HG03060 (cell line): ENCODE measurements at regions not wholly inside any gene's neighbourhood (a gene's known extent, or its start where the extent isn't known, plus 50 kb on each side); places are given as distances from the start of the nearest gene placed in this dataset.
"Not testable (repeated sequence)": the region's sequence is repeated elsewhere in the genome, so short reads cannot be mapped to it uniquely, and the experiment has no call there.

Source experiments
- ATAC-seq: cut with Tn5 transposase; IDR thresholded peaks from one replicate; pipeline ENCODE4 v1.9.1; 2021; ENCODE audit warnings: low read depth, moderate number of reproducible peaks; ENCODE audit not compliant: unreplicated experiment

DNA sequence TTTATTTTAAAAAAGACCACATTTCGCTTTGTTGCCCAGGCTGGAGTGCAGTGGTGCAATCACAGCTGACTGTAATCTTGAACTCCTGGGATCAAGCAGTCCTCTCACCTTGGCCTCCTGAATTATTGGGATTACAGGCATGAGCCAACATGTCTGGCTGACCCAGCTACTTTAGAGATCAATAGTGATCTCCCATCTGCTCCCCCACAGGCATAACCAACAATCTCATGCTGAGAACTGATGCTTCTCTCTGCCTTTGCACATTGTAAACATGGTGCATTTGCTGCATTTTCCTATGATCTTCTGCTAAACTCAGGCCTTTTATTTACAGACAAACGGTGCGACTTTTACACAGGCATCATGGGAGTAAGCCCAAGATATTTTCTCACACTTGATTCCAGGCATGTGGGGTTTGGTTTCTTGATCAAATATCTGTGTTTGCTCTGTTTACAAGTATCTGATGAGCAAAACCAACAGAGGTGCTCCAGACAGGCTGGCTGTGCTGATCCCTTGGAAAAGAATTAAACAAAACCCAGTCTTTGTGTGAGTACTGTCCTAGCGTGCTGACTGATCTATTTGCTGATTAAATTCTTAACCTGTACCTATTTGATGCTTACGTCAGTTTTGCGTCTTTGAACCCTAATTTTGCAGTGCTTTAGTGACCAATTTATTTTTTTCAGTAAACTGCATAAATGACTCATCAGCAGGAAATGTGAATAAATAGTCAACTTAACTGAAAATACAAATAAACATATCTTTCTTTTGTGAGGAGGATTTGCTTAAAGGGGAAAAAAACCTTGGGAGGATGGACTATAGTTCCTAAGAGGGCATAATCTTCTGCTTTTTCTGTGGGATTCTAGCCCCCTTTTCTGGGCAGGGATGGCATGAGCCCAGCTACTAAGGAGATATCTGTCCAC lies 191.7 kb upstream of the NR3C1 start:
- ATAC-seq, result no peak

GRCh38 chr5:143593723-143594122 lies 190.2 kb upstream of the NR3C1 start:
- ATAC-seq, result no peak

GRCh38 chr5:143592648-143593047 lies 189.2 kb upstream of the NR3C1 start:
- ATAC-seq, result peak; percentile 68

DNA sequence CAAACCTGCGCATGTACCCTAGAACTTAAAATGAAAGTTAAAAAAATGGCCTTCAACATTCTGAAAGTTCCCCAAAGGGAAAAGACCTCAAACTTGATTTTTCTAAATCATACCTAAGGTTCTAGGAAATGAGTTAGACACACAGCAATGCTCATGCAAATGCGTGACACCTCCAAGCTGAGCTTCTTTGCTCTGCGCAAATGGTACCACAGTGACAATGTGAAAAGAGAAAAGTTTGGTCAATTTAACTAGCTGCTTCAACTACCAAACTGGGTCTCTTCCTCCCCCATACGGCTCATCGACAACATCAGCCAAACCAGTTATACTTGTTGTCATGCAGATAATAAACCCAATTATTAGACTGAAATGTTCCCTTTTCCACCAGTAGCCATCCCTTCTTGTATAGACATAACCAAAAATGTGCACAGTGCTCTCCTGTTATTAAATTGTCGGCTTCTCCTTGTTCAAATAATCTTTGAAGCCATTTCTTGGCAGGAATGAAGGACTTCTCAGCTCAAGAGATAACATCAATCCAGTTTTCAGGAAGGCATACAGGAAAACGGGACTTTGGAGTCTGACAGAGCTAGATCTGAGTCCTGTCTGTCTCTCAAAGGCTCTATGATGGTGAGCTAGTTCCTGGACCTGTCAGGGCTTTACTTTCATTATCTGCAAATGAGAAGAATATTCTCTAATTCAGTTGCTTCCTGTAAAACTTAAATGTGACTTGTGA lies 185.6 kb upstream of the NR3C1 start:
- no peak for ATAC-seq

GRCh38 chr5:143588121-143588520 lies 184.6 kb upstream of the NR3C1 start:
- not testable (repeated sequence) for ATAC-seq

- no peak for ATAC-seq
These were observed 183.4 kb upstream of the NR3C1 start for GRCh38 chr5:143586781-143587362.

DNA sequence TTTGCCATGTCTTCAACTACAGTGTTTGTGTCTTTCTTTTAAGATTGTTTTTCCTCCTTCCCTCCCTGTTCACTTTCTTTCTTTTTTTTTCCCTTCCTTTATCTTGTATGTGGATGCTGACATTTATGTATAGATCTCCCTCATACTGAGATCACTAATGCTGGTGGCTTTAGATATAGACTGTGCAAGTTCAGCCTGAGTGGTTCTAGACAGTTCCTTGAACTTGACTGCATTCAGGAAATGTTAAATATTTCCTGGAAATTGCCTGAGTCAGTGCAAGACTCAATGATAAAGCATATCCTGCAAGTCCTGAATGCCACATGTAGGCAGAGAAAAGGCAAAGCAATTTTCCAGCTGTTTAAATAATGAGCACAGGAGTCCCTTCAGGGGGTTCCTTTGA lies 182.5 kb upstream of the NR3C1 start:
- ATAC-seq, result no peak

DNA sequence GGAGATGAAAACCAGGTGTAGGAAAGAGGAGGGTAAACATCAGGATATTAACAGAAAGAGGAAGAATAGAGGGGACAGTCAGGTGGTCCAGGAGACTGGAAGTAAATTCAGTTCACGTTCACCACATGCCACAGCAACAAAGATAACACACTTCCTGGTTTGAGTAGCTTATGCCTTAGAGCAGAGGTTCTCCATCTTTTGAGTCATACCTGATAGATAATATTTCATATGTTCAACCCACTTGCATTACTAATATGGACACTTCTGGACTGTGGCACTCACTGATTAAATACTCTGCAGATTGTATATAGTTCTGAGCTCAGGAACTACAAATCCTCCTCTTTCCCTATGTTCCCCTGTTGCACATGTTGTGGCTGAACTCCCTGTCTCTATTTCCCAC lies 179.9 kb upstream of the NR3C1 start:
- ATAC-seq, result no peak

GRCh38 chr5:143582869-143583268 lies 179.4 kb upstream of the NR3C1 start:
- ATAC-seq, result no peak

- ATAC-seq, result no peak
These were observed 178.7 kb upstream of the NR3C1 start for GRCh38 chr5:143582176-143582575.

DNA sequence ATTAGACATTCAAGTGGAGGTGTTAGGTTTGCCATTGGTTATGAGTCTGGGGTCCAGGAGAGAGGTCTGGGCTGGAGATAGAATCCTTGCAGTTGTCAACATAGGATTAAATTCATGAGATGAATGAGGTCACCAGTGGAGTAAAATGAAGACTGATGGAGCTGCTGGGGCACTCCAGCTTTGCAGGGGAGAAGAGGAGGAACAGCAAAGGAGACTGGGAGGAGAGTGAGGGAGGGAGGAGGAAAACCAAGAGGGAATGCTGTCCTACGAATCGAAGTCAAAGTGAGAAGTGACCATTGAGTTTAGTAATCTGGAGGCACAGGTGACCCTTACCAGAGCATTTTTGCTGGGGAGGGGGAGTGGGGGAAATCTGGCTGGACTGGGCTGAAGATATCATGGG lies 178.2 kb upstream of the NR3C1 start:
- no peak for ATAC-seq

DNA sequence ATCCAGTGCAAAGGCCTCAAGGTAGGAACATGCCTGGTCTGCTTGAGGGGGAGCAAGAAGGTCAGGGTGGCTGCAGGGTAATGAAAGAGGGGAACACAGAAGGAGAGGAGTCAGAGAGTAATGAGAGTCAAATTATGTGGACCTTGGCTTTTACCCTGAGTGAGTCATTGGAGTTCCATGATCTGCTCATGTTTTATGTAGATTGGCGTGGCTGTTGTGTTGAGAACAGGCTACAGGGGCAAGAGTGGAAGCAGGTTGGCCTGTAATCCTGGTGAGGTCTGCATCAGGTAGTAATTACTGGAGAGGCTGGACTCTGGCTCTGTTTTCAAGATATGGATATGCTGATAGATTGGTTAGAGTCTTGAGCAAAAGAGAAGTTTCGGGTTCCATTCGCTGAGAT lies 177.7 kb upstream of the NR3C1 start:
- no peak for ATAC-seq

- ATAC-seq, result no peak
These were observed 173.4 kb upstream of the NR3C1 start for GRCh38 chr5:143576711-143577484.

DNA sequence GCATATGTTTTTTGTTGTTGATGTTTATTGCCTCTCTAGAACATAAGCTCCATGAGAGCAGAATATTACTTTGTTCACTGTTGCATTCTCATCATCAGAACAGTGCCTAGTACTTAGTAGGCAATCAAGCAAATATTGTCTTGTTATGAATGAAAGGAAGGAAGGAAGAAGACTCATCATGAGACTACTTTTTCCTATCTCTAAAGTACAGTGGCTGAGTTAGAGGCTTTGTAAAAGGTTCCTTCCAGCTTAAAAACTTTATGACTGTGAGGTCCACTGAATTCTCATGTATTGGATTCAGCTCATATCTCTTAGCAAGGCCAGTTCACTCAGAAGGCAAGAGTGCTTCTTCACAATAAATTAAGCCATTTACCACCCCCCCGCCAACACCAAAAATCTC lies 171.8 kb upstream of the NR3C1 start:
- ATAC-seq, result no peak

DNA sequence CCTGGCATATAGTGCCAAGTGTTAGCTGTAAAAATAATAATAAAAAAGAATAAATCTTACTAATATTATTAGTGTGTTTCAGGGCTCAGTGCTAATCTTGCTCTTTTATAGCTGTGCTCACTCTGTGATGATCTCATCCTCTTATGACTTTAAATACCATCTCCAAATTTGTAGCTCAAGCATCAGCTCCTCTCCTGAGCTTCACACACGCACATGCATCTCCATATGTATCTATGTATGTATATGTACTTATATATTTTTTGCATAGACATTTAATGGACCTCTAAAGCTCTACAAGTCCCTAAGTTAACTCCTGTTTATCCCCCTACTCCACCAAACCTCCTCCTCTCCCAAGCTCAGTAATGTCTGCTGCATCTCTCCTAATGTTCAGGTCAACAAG lies 170.8 kb upstream of the NR3C1 start:
- ATAC-seq, result no peak

- ATAC-seq, result peak; percentile 49
These were observed 170.2 kb upstream of the NR3C1 start for GRCh38 chr5:143573568-143574170.

DNA sequence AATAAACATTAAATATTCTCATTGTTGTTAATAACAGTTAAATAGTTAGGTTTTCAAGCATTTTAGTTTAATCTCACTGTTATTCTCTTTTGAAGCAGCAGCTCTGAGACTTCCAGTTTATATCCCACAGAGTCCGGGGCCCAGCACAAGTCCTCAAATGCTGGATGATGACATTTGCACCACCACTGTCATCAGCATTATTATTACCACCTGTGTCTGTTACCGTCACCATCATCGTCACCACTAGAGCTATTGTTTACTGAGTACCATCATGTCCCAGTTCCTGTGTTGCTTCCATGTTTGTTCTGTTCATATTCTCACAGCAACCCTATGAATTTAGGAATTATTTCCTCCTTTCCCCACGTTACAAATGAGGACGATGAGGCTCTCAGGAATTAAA lies 169.2 kb upstream of the NR3C1 start:
- no peak for ATAC-seq

GRCh38 chr5:143571642-143572624 lies 168.4 kb upstream of the NR3C1 start:
- ATAC-seq, result no peak

DNA sequence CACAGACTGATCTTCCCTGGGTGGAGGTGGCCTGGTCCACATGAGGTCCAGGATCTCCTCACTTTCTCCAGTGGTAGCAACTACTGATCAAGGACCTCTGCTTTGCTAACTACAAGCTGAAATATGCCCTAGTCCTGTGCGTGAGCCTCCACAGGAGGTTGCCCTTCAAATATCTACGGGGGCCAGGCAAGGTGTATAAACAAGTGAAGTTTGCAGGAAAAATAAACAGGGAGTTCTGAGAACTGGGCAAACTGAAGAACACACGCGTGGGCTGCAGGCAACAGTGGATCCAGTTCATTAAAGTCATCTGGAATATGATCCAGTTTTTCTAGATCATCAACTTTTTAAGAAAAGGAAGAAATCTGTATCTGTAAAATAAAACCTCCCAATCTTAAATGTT lies 167.5 kb upstream of the NR3C1 start:
- no peak for ATAC-seq
